GM18508 (cell line): ENCODE measurements at regions not wholly inside any gene's neighbourhood (a gene's known extent, or its start where the extent isn't known, plus 50 kb on each side); places are given as distances from the start of the nearest gene placed in this dataset.

Experiments
- ATAC-seq: cut with Tn5 transposase; IDR thresholded peaks from one replicate; pipeline ENCODE4 v1.9.1; 2021; ENCODE audit warnings: moderate number of reproducible peaks; ENCODE audit not compliant: insufficient read depth, unreplicated experiment

- no peak for ATAC-seq
Observed at GRCh38 chr11:21814169-21814568, 378.7 kb upstream of the ANO5 start.

- no peak for ATAC-seq
Observed at GRCh38 chr11:21817696-21818095, 375.2 kb upstream of the ANO5 start.

GRCh38 chr11:21820176-21820575, 372.7 kb upstream of the ANO5 start:
- no peak for ATAC-seq

- no peak for ATAC-seq
Observed at GRCh38 chr11:21825127-21825526, 367.8 kb upstream of the ANO5 start.

- ATAC-seq: no peak
Observed at GRCh38 chr11:21838427-21838826, 354.5 kb upstream of the ANO5 start.

- ATAC-seq: no peak
Observed at GRCh38 chr11:21839796-21840195, 353.1 kb upstream of the ANO5 start.

GRCh38 chr11:21861314-21861713, 331.6 kb upstream of the ANO5 start:
- ATAC-seq: no peak

GRCh38 chr11:21865541-21865940, 327.3 kb upstream of the ANO5 start:
- no peak for ATAC-seq

- ATAC-seq: no peak
Observed at GRCh38 chr11:21866781-21867180, 326.1 kb upstream of the ANO5 start.

GRCh38 chr11:21877151-21877550, 315.7 kb upstream of the ANO5 start:
- no peak for ATAC-seq

GRCh38 chr11:21883354-21883753, 309.5 kb upstream of the ANO5 start:
- no peak for ATAC-seq

- no peak for ATAC-seq
Observed at GRCh38 chr11:21888814-21889213, 304.1 kb upstream of the ANO5 start.

- no peak for ATAC-seq
Observed at GRCh38 chr11:21892736-21893564, 299.9 kb upstream of the ANO5 start.

GRCh38 chr11:21893565-21893867, 299.4 kb upstream of the ANO5 start:
- ATAC-seq: no peak

GRCh38 chr11:21894492-21894891, 298.4 kb upstream of the ANO5 start:
- no peak for ATAC-seq

- no peak for ATAC-seq
Observed at GRCh38 chr11:21895686-21896085, 297.2 kb upstream of the ANO5 start.

GRCh38 chr11:21896216-21896615, 296.7 kb upstream of the ANO5 start:
- no peak for ATAC-seq

- no peak for ATAC-seq
Observed at GRCh38 chr11:21896746-21897602, 295.9 kb upstream of the ANO5 start.

GRCh38 chr11:21897752-21898151, 295.1 kb upstream of the ANO5 start:
- ATAC-seq: no peak

GRCh38 chr11:21908211-21908610, 284.7 kb upstream of the ANO5 start:
- ATAC-seq: no peak

GRCh38 chr11:21909145-21909544, 283.7 kb upstream of the ANO5 start:
- ATAC-seq: no peak

- no peak for ATAC-seq
Observed at GRCh38 chr11:21911061-21911460, 281.8 kb upstream of the ANO5 start.
